GM23338 (cell line): ENCODE measurements at regions not wholly inside any gene's neighbourhood (a gene's known extent, or its start where the extent isn't known, plus 50 kb on each side); places are given as distances from the start of the nearest gene placed in this dataset.

Source experiments
- ATAC-seq: fragments of 200-7000 bp; cut with Tn5 transposase; 3 replicates; pipeline ENCODE4 v1.9.1; 2020
- DNase-seq: peaks from one replicate; pipeline ENCODE4 v3.0.0-alpha.2; 2015; ENCODE audit warnings: low spot score
- H2AFZ ChIP-seq: fragments of 200-600 bp; sonication (generic); 2 replicates; pipeline ENCODE4 v1.8.0; 2016; ENCODE audit warnings: antibody characterized with exemption, mild to moderate bottlenecking, moderate library complexity
- H3F3A ChIP-seq: fragments of 200-600 bp; sonication (generic); replicated peaks from 2 replicates; pipeline ENCODE4 v1.8.0; 2017; ENCODE audit warnings: antibody characterized with exemption, mixed run types, low read depth
- H3K27ac ChIP-seq: fragments of 200-600 bp; sonication (generic); 2 replicates; pipeline ENCODE4 v1.6.1; 2016; ENCODE audit warnings: low read depth
- H3K27me3 ChIP-seq: fragments of 200-600 bp; sonication (generic); 2 replicates; pipeline ENCODE4 v1.8.0; 2016; ENCODE audit warnings: mild to moderate bottlenecking, mixed run types, moderate library complexity; ENCODE audit not compliant: insufficient read depth
- H3K36me3 ChIP-seq: fragments of 200-600 bp; sonication (generic); 2 replicates; pipeline ENCODE4 v1.8.0; 2016; ENCODE audit warnings: mild to moderate bottlenecking; ENCODE audit not compliant: insufficient read depth
- H3K4me1 ChIP-seq: fragments of 200-600 bp; sonication (generic); 2 replicates; pipeline ENCODE4 v1.8.0; 2016; ENCODE audit warnings: mild to moderate bottlenecking, moderate library complexity; ENCODE audit not compliant: insufficient read depth
- H3K4me2 ChIP-seq: fragments of 200-600 bp; sonication (generic); 2 replicates; pipeline ENCODE4 v1.7.1; 2017; ENCODE audit warnings: mixed run types
- H3K4me3 ChIP-seq: fragments of 200-600 bp; sonication (generic); 2 replicates; pipeline ENCODE4 v1.6.1; 2016; ENCODE audit warnings: mixed run types
- H3K79me2 ChIP-seq: fragments of 200-600 bp; sonication (generic); replicated peaks from 2 replicates; pipeline ENCODE4 v1.8.0; 2017; ENCODE audit warnings: mild to moderate bottlenecking; ENCODE audit not compliant: insufficient read depth
- H3K9me2 ChIP-seq: fragments of 200-600 bp; sonication (generic); 2 replicates; pipeline ENCODE4 v1.8.0; 2017; ENCODE audit not compliant: insufficient read depth
- H4K20me1 ChIP-seq: fragments of 200-600 bp; sonication (generic); replicated peaks from 2 replicates; pipeline ENCODE4 v1.8.0; 2017; ENCODE audit warnings: mild to moderate bottlenecking; ENCODE audit not compliant: insufficient read depth
- H3K27ac Mint-ChIP-seq: 2 replicates; pipeline ENCODE4 v1.8.0; 2020; ENCODE audit warnings: inconsistent platforms, mild to moderate bottlenecking, moderate library complexity, mixed read lengths
- H3K27me3 Mint-ChIP-seq: 3 replicates; pipeline ENCODE4 v1.8.0; 2022; ENCODE audit warnings: low read depth, mild to moderate bottlenecking, moderate library complexity, mixed read lengths, inconsistent platforms; ENCODE audit not compliant: insufficient read depth, poor library complexity
- H3K36me3 Mint-ChIP-seq: 3 replicates; pipeline ENCODE4 v1.8.0; 2021; ENCODE audit warnings: low read depth, mild to moderate bottlenecking, inconsistent platforms, moderate library complexity, mixed read lengths
- H3K4me1 Mint-ChIP-seq: 3 replicates; pipeline ENCODE4 v1.8.0; 2020; ENCODE audit warnings: mild to moderate bottlenecking, inconsistent platforms, mixed read lengths
- H3K4me3 Mint-ChIP-seq: 3 replicates; pipeline ENCODE4 v1.8.0; 2021; ENCODE audit warnings: moderate library complexity, mild to moderate bottlenecking, inconsistent platforms, mixed read lengths
- H3K9me3 Mint-ChIP-seq: 3 replicates; pipeline ENCODE4 v1.8.0; 2020; ENCODE audit warnings: moderate library complexity, mild to moderate bottlenecking, inconsistent platforms, mixed read lengths
- CREB1 ChIP-seq: fragments of 250-450 bp; sonication (Bioruptor Pico); IDR thresholded peaks from 2 replicates; pipeline ENCODE4 v1.5.0; 2020; ENCODE audit warnings: low read depth, mild to moderate bottlenecking, moderate library complexity
- EZH2 ChIP-seq: fragments of 200-600 bp; sonication (generic); IDR thresholded peaks from one replicate; pipeline ENCODE4 v1.8.0; 2017; ENCODE audit warnings: antibody characterized with exemption, mild to moderate bottlenecking, low read depth; ENCODE audit not compliant: unreplicated experiment
- EZH2phosphoT487 ChIP-seq: fragments of 200-600 bp; sonication (generic); IDR thresholded peaks from one replicate; pipeline ENCODE4 v1.8.1; 2018; ENCODE audit warnings: antibody characterized with exemption; ENCODE audit not compliant: unreplicated experiment
- JUNB ChIP-seq: IDR thresholded peaks from one replicate; pipeline ENCODE4 v1.6.1; 2016; ENCODE audit warnings: antibody characterized with exemption; ENCODE audit not compliant: unreplicated experiment
- NANOG ChIP-seq: IDR thresholded peaks from 2 replicates; pipeline ENCODE4 v1.6.1; 2016; ENCODE audit warnings: antibody characterized with exemption, borderline replicate concordance
- POLR2AphosphoS5 ChIP-seq: IDR thresholded peaks from 2 replicates; pipeline ENCODE4 v1.6.1; 2016; ENCODE audit warnings: antibody characterized with exemption, low read depth
- STAT1 ChIP-seq: IDR thresholded peaks from one replicate; pipeline ENCODE4 v1.6.1; 2016; ENCODE audit warnings: antibody characterized with exemption; ENCODE audit not compliant: unreplicated experiment
- ZNF114 ChIP-seq: fragments of 250-450 bp; sonication (Bioruptor Pico); IDR thresholded peaks from 2 replicates; pipeline ENCODE4 v1.5.0; 2020; ENCODE audit warnings: mild to moderate bottlenecking, moderate library complexity
- ZNF331 ChIP-seq: fragments of 250-450 bp; sonication (Bioruptor Pico); IDR thresholded peaks from 2 replicates; pipeline ENCODE4 v1.5.0; 2020; ENCODE audit warnings: low read depth, mild to moderate bottlenecking, moderate library complexity
- TF ChIP-seq, protein P1 (sequence below): IDR thresholded peaks from one replicate; pipeline ENCODE4 v1.6.1; 2018; ENCODE audit warnings: antibody characterized with exemption; ENCODE audit not compliant: unreplicated experiment
- TF ChIP-seq, protein P2 (sequence below): fragments of 250-450 bp; sonication (Bioruptor Pico); IDR thresholded peaks from 2 replicates; pipeline ENCODE4 v1.5.0; 2020; ENCODE audit warnings: mild to moderate bottlenecking, moderate library complexity
- TF ChIP-seq, protein P3 (sequence below): IDR thresholded peaks from 2 replicates; pipeline ENCODE4 v1.6.1; 2016; ENCODE audit warnings: antibody characterized with exemption
- TF ChIP-seq, protein P4 (sequence below), 2 experiments: fragments of 200-600 bp in 1 of 2; sonication (generic) in 1 of 2; conservative IDR thresholded peaks; 2 replicates each; pipeline versions ENCODE4 v1.5.1 to v1.6.1; 2016 to 2017; ENCODE audit warnings: antibody characterized with exemption in 2 of 2, low read depth in 2 of 2, mild to moderate bottlenecking in 2 of 2, moderate library complexity in 1 of 2

DNA sequence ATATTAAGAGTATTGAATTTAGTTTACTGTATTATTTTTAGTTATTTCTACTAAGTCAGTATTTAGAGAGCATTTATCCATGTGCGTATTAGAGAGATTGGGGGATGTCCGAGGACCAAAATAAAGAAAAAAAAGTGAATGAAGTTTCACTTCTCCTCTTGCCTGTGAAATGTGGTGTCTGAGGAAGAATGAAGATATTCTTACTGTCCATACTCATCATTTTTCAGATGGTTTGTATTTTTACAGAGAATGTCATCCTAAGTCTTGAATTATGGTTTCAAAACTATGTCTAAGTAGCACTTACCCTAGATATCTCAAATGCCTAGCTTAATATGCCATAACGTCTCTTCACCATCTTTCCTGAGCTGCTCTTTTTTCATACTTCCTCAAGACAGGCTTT lies 854.3 kb downstream of the C4orf33 start:
- Histone ChIP-seq H3K27me3 (no peaks in the 10 kb centered on the region), H2AFZ (no peak overlapping the region; the same call in 1 of the 2 replicates), H3K36me3 (no peaks in the 10 kb centered on the region), H3K9me2 (no peaks in the 10 kb centered on the region), H3K79me2 (no peaks in the 10 kb centered on the region), H3K4me3 (no peak overlapping the region), H3K4me2 (no peak overlapping the region), H4K20me1 (no peaks in the 10 kb centered on the region), H3K4me1 (no peaks in the 10 kb centered on the region), H3F3A (no peaks in the 10 kb centered on the region), H3K27ac (no peak overlapping the region)
- ATAC-seq = no peak
- H3K27me3 Mint-ChIP-seq = peaks cover 2% of the 10 kb centered on the region
- no peak overlapping the region for H3K4me3 Mint-ChIP-seq
- TF ChIP-seq, protein P1, sequence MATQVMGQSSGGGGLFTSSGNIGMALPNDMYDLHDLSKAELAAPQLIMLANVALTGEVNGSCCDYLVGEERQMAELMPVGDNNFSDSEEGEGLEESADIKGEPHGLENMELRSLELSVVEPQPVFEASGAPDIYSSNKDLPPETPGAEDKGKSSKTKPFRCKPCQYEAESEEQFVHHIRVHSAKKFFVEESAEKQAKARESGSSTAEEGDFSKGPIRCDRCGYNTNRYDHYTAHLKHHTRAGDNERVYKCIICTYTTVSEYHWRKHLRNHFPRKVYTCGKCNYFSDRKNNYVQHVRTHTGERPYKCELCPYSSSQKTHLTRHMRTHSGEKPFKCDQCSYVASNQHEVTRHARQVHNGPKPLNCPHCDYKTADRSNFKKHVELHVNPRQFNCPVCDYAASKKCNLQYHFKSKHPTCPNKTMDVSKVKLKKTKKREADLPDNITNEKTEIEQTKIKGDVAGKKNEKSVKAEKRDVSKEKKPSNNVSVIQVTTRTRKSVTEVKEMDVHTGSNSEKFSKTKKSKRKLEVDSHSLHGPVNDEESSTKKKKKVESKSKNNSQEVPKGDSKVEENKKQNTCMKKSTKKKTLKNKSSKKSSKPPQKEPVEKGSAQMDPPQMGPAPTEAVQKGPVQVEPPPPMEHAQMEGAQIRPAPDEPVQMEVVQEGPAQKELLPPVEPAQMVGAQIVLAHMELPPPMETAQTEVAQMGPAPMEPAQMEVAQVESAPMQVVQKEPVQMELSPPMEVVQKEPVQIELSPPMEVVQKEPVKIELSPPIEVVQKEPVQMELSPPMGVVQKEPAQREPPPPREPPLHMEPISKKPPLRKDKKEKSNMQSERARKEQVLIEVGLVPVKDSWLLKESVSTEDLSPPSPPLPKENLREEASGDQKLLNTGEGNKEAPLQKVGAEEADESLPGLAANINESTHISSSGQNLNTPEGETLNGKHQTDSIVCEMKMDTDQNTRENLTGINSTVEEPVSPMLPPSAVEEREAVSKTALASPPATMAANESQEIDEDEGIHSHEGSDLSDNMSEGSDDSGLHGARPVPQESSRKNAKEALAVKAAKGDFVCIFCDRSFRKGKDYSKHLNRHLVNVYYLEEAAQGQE = no peak
- TF ChIP-seq NANOG (no peak), POLR2AphosphoS5 (no peak), EZH2phosphoT487 (no peak), JUNB (no peak), ZNF331 (CRISPR knock-in tag) (no peak), EZH2 (no peak), ZNF114 (no peak), STAT1 (no peak), CREB1 (no peak)
- TF ChIP-seq, protein P2, sequence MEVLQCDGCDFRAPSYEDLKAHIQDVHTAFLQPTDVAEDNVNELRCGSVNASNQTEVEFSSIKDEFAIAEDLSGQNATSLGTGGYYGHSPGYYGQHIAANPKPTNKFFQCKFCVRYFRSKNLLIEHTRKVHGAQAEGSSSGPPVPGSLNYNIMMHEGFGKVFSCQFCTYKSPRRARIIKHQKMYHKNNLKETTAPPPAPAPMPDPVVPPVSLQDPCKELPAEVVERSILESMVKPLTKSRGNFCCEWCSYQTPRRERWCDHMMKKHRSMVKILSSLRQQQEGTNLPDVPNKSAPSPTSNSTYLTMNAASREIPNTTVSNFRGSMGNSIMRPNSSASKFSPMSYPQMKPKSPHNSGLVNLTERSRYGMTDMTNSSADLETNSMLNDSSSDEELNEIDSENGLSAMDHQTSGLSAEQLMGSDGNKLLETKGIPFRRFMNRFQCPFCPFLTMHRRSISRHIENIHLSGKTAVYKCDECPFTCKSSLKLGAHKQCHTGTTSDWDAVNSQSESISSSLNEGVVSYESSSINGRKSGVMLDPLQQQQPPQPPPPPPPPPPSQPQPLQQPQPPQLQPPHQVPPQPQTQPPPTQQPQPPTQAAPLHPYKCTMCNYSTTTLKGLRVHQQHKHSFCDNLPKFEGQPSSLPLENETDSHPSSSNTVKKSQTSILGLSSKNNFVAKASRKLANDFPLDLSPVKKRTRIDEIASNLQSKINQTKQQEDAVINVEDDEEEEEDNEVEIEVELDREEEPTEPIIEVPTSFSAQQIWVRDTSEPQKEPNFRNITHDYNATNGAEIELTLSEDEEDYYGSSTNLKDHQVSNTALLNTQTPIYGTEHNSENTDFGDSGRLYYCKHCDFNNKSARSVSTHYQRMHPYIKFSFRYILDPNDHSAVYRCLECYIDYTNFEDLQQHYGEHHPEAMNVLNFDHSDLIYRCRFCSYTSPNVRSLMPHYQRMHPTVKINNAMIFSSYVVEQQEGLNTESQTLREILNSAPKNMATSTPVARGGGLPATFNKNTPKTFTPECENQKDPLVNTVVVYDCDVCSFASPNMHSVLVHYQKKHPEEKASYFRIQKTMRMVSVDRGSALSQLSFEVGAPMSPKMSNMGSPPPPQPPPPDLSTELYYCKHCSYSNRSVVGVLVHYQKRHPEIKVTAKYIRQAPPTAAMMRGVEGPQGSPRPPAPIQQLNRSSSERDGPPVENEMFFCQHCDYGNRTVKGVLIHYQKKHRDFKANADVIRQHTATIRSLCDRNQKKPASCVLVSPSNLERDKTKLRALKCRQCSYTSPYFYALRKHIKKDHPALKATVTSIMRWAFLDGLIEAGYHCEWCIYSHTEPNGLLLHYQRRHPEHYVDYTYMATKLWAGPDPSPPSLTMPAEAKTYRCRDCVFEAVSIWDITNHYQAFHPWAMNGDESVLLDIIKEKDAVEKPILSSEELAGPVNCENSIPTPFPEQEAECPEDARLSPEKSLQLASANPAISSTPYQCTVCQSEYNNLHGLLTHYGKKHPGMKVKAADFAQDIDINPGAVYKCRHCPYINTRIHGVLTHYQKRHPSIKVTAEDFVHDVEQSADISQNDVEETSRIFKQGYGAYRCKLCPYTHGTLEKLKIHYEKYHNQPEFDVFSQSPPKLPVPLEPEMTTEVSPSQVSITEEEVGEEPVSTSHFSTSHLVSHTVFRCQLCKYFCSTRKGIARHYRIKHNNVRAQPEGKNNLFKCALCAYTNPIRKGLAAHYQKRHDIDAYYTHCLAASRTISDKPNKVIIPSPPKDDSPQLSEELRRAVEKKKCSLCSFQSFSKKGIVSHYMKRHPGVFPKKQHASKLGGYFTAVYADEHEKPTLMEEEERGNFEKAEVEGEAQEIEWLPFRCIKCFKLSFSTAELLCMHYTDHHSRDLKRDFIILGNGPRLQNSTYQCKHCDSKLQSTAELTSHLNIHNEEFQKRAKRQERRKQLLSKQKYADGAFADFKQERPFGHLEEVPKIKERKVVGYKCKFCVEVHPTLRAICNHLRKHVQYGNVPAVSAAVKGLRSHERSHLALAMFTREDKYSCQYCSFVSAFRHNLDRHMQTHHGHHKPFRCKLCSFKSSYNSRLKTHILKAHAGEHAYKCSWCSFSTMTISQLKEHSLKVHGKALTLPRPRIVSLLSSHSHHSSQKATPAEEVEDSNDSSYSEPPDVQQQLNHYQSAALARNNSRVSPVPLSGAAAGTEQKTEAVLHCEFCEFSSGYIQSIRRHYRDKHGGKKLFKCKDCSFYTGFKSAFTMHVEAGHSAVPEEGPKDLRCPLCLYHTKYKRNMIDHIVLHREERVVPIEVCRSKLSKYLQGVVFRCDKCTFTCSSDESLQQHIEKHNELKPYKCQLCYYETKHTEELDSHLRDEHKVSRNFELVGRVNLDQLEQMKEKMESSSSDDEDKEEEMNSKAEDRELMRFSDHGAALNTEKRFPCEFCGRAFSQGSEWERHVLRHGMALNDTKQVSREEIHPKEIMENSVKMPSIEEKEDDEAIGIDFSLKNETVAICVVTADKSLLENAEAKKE (CRISPR knock-in tag) = no peak
- TF ChIP-seq, protein P3, sequence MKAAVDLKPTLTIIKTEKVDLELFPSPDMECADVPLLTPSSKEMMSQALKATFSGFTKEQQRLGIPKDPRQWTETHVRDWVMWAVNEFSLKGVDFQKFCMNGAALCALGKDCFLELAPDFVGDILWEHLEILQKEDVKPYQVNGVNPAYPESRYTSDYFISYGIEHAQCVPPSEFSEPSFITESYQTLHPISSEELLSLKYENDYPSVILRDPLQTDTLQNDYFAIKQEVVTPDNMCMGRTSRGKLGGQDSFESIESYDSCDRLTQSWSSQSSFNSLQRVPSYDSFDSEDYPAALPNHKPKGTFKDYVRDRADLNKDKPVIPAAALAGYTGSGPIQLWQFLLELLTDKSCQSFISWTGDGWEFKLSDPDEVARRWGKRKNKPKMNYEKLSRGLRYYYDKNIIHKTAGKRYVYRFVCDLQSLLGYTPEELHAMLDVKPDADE = no peak
- TF ChIP-seq, protein P4, sequence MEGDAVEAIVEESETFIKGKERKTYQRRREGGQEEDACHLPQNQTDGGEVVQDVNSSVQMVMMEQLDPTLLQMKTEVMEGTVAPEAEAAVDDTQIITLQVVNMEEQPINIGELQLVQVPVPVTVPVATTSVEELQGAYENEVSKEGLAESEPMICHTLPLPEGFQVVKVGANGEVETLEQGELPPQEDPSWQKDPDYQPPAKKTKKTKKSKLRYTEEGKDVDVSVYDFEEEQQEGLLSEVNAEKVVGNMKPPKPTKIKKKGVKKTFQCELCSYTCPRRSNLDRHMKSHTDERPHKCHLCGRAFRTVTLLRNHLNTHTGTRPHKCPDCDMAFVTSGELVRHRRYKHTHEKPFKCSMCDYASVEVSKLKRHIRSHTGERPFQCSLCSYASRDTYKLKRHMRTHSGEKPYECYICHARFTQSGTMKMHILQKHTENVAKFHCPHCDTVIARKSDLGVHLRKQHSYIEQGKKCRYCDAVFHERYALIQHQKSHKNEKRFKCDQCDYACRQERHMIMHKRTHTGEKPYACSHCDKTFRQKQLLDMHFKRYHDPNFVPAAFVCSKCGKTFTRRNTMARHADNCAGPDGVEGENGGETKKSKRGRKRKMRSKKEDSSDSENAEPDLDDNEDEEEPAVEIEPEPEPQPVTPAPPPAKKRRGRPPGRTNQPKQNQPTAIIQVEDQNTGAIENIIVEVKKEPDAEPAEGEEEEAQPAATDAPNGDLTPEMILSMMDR (conservative IDR thresholded peaks at IDR 0.05; ENCODE audit: low read depth in 2 of 2) = no peak
- H3K9me3 Mint-ChIP-seq = no peaks in the 10 kb centered on the region; the same call in 2 of the 3 replicates
- H3K36me3 Mint-ChIP-seq = no peaks in the 10 kb centered on the region
- H3K4me1 Mint-ChIP-seq = no peaks in the 10 kb centered on the region
- no peak overlapping the region for H3K27ac Mint-ChIP-seq
- no peak for DNase-seq
